GM12878 (cell line): ENCODE measurements at regions not wholly inside any gene's neighbourhood (a gene's known extent, or its start where the extent isn't known, plus 50 kb on each side); places are given as distances from the start of the nearest gene placed in this dataset.

Experiments
- ATAC-seq: fragments of 200-7000 bp; cut with Tn5 transposase; 3 replicates; pipeline ENCODE4 v1.9.1; 2020; ENCODE audit warnings: mild to moderate bottlenecking, moderate library complexity
- BruUV-seq: library from RNA; stranded (reverse); fragments of 400-500 nt; replicated peaks from 2 replicates; lab custom pipeline; 2021; lab: Mats Ljungman, UMichigan
- CTCF ChIA-PET: fragments of 300-600 bp; sonication (Branson Sonifier 250); formaldehyde crosslinking; extraction: SDS; loops from one replicate; lab custom pipeline; 2021; ENCODE audit warnings: inconsistent platforms; lab: Yijun Ruan, JAX
- POLR2A ChIA-PET: fragments of 350-600 bp; formaldehyde crosslinking; extraction: SDS; loops from one replicate; lab custom pipeline; 2021; ENCODE audit warnings: inconsistent platforms; lab: Charles Lee
- RAD21 ChIA-PET: fragments of 300-600 bp; sonication (Branson Sonifier 250); formaldehyde crosslinking; loops from one replicate; lab custom pipeline; 2023; ENCODE audit warnings: antibody characterized with exemption; ENCODE audit not compliant: unreplicated experiment; lab: Charles Lee
- SMC1A ChIA-PET: fragments of 300-600 bp; sonication (Branson Sonifier 250); formaldehyde crosslinking; loops from one replicate; lab custom pipeline; 2023; ENCODE audit not compliant: unreplicated experiment, uncharacterized antibody; lab: Charles Lee
- DNase-seq: peaks from one replicate; pipeline ENCODE4 v3.0.0-alpha.2; 2011; ENCODE audit warnings: low read depth, low spot score
- FAIRE-seq: peaks from 3 replicates; lab custom pipeline; 2011; peaks lifted over from hg19 to GRCh38; lab: Jason Lieb, UNC
- H2AFZ ChIP-seq: 2 replicates; pipeline ENCODE4 v1.6.0; 2011; ENCODE audit warnings: low read depth, low read length, control low read depth; ENCODE audit not compliant: control insufficient read depth
- H3K27ac ChIP-seq: 2 replicates; pipeline ENCODE4 v1.5.1; 2011; ENCODE audit warnings: control low read depth; ENCODE audit not compliant: control insufficient read depth, insufficient read depth
- H3K27me3 ChIP-seq, 2 experiments: replicated peaks in 1 of 2; 2 replicates each; pipeline versions ENCODE4 v1.6.0 to v1.6.1; 2011; ENCODE audit warnings: low read length in 1 of 2; ENCODE audit not compliant: control insufficient read depth in 2 of 2, insufficient read depth in 2 of 2
- H3K36me3 ChIP-seq, 2 experiments: 2 replicates each; pipeline ENCODE4 v1.5.1; 2011; ENCODE audit warnings: low read length in 1 of 2; ENCODE audit not compliant: control insufficient read depth in 2 of 2, insufficient read depth in 2 of 2
- H3K4me1 ChIP-seq: 2 replicates; pipeline ENCODE4 v1.6.1; 2011; ENCODE audit warnings: mild to moderate bottlenecking, low read length, moderate library complexity, mixed read lengths; ENCODE audit not compliant: control insufficient read depth, insufficient read depth
- H3K4me2 ChIP-seq: 2 replicates; pipeline ENCODE4 v1.6.0; 2011; ENCODE audit warnings: control low read depth; ENCODE audit not compliant: control insufficient read depth, insufficient read depth
- H3K4me3 ChIP-seq: fragments of 200-600 bp; sonication (generic); 2 replicates; pipeline ENCODE4 v1.5.1; 2016
- H3K79me2 ChIP-seq: 2 replicates; pipeline ENCODE4 v1.6.0; 2011; ENCODE audit warnings: low read length; ENCODE audit not compliant: control insufficient read depth, insufficient read depth
- H3K9ac ChIP-seq: 2 replicates; pipeline ENCODE4 v1.8.0; 2011; ENCODE audit warnings: low read length, control low read depth, mixed read lengths; ENCODE audit not compliant: control insufficient read depth, insufficient read depth
- H3K9me3 ChIP-seq: replicated peaks from 3 replicates; pipeline ENCODE4 v1.5.1; 2011; ENCODE audit warnings: mild to moderate bottlenecking, low read length; ENCODE audit not compliant: control insufficient read depth, insufficient read depth
- H4K20me1 ChIP-seq: 2 replicates; pipeline ENCODE4 v1.6.0; 2011; ENCODE audit not compliant: control insufficient read depth, insufficient read depth
- DPF2 ChIP-seq: fragments of 450-650 bp; IDR thresholded peaks from 2 replicates; pipeline ENCODE4 v1.6.1; 2017; ENCODE audit warnings: mild to moderate bottlenecking
- ESRRA ChIP-seq: IDR thresholded peaks from 2 replicates; pipeline ENCODE4 v1.6.1; 2012; ENCODE audit warnings: mild to moderate bottlenecking, low read length, improper control_type of control experiment
- ETV6 ChIP-seq, 2 experiments: fragments of 450-650 bp in 1 of 2; IDR thresholded peaks in 1 of 2; conservative IDR thresholded peaks in 1 of 2; 2 replicates each; pipeline ENCODE4 v1.6.1; 2014; ENCODE audit warnings: antibody characterized with exemption in 1 of 2, borderline replicate concordance in 1 of 2, low read depth in 1 of 2, mild to moderate bottlenecking in 1 of 2, moderate library complexity in 1 of 2
- GATAD2B ChIP-seq: fragments of 450-650 bp; conservative IDR thresholded peaks from 2 replicates; pipeline ENCODE4 v1.6.1; 2017; ENCODE audit warnings: low read depth, mild to moderate bottlenecking, moderate library complexity
- MEF2A ChIP-seq: IDR thresholded peaks from 2 replicates; pipeline ENCODE4 v1.6.1; 2011; ENCODE audit warnings: low read depth, mild to moderate bottlenecking, low read length, moderate library complexity; ENCODE audit not compliant: insufficient read depth
- PAX5 ChIP-seq: IDR thresholded peaks from 2 replicates; pipeline ENCODE4 v1.6.1; 2011; ENCODE audit warnings: low read depth, low read length, borderline replicate concordance
- PAX8 ChIP-seq: fragments of 450-650 bp; IDR thresholded peaks from 2 replicates; pipeline ENCODE4 v1.6.1; 2017; ENCODE audit warnings: mild to moderate bottlenecking, moderate library complexity
- PBX3 ChIP-seq: IDR thresholded peaks from 2 replicates; pipeline ENCODE4 v1.6.1; 2011; ENCODE audit warnings: mild to moderate bottlenecking, low read depth, low read length, moderate library complexity; ENCODE audit not compliant: insufficient replicate concordance
- PML ChIP-seq: IDR thresholded peaks from 2 replicates; pipeline ENCODE4 v1.6.1; 2012; ENCODE audit warnings: low read length, inconsistent platforms
- RBBP5 ChIP-seq: fragments of 200-600 bp; sonication (generic); conservative IDR thresholded peaks from 2 replicates; pipeline ENCODE4 v1.6.1; 2016
- SIN3A ChIP-seq: IDR thresholded peaks from 2 replicates; pipeline ENCODE4 v1.6.1; 2012; ENCODE audit warnings: low read depth, low read length, improper control_type of control experiment
- STAT3 ChIP-seq: IDR thresholded peaks from 2 replicates; pipeline ENCODE4 v1.6.1; 2011; ENCODE audit warnings: low read depth, low read length, improper control_type of control experiment
- TARDBP ChIP-seq: IDR thresholded peaks from 2 replicates; pipeline ENCODE4 v1.6.1; 2016; ENCODE audit warnings: borderline replicate concordance
- ZBED1 ChIP-seq: IDR thresholded peaks from 2 replicates; pipeline ENCODE4 v1.6.1; 2016; ENCODE audit warnings: borderline replicate concordance
- ZNF622 ChIP-seq: fragments of 450-650 bp; IDR thresholded peaks from 2 replicates; pipeline ENCODE4 v1.6.1; 2017; ENCODE audit warnings: mild to moderate bottlenecking, inconsistent platforms
- WGBS: methylation state at CpG from one replicate; pipeline ENCODE4 v1.1.6; 2016; ENCODE audit warnings: low lambda C conversion rate; ENCODE audit not compliant: insufficient replicate concordance, insufficient coverage; ENCODE audit errors: missing lambda C conversion rate; 5-methylcytosine and 5-hydroxymethylcytosine counted together
- in situ Hi-C: fragments of 300-500 bp; cut with MboI; formaldehyde crosslinking; loops from 9 replicates; pipeline ENCODE4 v1.14.3; 2018; ENCODE audit warnings: mixed read lengths
- intact Hi-C: fragments of 100-400 bp; cut with micrococcal nuclease; formaldehyde crosslinking; loops from one replicate; pipeline ENCODE4 v1.14.2; 2022; ENCODE audit not compliant: unreplicated experiment
- TF ChIP-seq, protein P1 (sequence below): fragments of 450-650 bp; conservative IDR thresholded peaks from 2 replicates; pipeline ENCODE4 v1.6.1; 2017; ENCODE audit warnings: mild to moderate bottlenecking, moderate library complexity
- TF ChIP-seq, protein P2 (sequence below): fragments of 450-650 bp; IDR thresholded peaks from 2 replicates; pipeline ENCODE4 v1.6.1; 2018; ENCODE audit warnings: borderline replicate concordance, mild to moderate bottlenecking; ENCODE audit not compliant: partially characterized antibody

DNA sequence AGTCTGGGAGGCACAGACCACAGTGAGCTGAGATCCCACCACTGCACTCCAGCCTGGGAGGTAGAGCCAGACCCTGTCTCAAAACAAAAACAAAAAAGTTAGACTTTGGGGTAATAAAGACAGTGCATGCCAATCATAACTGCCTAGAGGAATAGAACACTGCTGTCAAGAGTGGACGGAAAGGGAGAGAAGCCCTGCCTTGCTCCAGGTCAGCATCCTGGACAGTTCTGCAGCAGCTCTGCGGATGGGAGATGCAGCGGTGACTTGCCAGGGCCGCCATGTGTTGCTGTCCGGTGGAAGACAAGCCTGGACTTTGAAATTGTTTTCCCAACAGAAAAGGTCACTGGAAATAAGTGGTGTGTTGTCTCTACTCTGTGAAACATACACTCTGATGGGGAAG lies 618.2 kb downstream of the TBC1D22A start:
- RAD21 ChIA-PET, result no interaction called here

More for the DNA sequence above, 618.2 kb downstream of the TBC1D22A start:
- Histone ChIP-seq H2AFZ (no peak overlapping the region), H3K4me2 (no peak overlapping the region), H3K9me3 (no peaks in the 10 kb centered on the region; the same call in 2 of the 3 replicates), H3K79me2 (no peaks in the 10 kb centered on the region), H3K4me3 (no peak overlapping the region), H4K20me1 (no peaks in the 10 kb centered on the region), H3K27ac (no peak overlapping the region), H3K9ac (no peak overlapping the region), H3K4me1 (no peaks in the 10 kb centered on the region), H3K36me3 (no peaks in the 10 kb centered on the region), H3K27me3 (no peaks in the 10 kb centered on the region)
- intact Hi-C loops (no loop called here), in situ Hi-C loops (no loop called here)
- SMC1A ChIA-PET, result no interaction called here
- TF ChIP-seq TARDBP (no peak), ZBED1 (no peak), PAX5 (no peak), PML (no peak), GATAD2B (no peak), ZNF622 (no peak), PBX3 (no peak), STAT3 (no peak), SIN3A (no peak), DPF2 (no peak), PAX8 (no peak), ETV6 (conservative IDR thresholded peaks at IDR 0.05 in 1 of 2, IDR thresholded peaks at IDR 0.05 in 1 of 2; ENCODE audit: borderline replicate concordance in 1 of 2, low read depth in 1 of 2) (no peak), ESRRA (no peak), RBBP5 (no peak), MEF2A (no peak)
- TF ChIP-seq, protein P1, sequence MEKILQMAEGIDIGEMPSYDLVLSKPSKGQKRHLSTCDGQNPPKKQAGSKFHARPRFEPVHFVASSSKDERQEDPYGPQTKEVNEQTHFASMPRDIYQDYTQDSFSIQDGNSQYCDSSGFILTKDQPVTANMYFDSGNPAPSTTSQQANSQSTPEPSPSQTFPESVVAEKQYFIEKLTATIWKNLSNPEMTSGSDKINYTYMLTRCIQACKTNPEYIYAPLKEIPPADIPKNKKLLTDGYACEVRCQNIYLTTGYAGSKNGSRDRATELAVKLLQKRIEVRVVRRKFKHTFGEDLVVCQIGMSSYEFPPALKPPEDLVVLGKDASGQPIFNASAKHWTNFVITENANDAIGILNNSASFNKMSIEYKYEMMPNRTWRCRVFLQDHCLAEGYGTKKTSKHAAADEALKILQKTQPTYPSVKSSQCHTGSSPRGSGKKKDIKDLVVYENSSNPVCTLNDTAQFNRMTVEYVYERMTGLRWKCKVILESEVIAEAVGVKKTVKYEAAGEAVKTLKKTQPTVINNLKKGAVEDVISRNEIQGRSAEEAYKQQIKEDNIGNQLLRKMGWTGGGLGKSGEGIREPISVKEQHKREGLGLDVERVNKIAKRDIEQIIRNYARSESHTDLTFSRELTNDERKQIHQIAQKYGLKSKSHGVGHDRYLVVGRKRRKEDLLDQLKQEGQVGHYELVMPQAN, result no peak
- TF ChIP-seq, protein P2, sequence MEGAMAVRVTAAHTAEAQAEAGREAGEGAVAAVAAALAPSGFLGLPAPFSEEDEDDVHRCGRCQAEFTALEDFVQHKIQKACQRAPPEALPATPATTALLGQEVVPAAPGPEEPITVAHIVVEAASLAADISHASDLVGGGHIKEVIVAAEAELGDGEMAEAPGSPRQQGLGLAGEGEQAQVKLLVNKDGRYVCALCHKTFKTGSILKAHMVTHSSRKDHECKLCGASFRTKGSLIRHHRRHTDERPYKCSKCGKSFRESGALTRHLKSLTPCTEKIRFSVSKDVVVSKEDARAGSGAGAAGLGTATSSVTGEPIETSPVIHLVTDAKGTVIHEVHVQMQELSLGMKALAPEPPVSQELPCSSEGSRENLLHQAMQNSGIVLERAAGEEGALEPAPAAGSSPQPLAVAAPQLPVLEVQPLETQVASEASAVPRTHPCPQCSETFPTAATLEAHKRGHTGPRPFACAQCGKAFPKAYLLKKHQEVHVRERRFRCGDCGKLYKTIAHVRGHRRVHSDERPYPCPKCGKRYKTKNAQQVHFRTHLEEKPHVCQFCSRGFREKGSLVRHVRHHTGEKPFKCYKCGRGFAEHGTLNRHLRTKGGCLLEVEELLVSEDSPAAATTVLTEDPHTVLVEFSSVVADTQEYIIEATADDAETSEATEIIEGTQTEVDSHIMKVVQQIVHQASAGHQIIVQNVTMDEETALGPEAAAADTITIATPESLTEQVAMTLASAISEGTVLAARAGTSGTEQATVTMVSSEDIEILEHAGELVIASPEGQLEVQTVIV, result no peak
- no TSS peak for BruUV-seq
- no peak for FAIRE-seq
- DNase-seq, result no peak
- POLR2A ChIA-PET, result no interaction called here
- ATAC-seq, result no peak
- WGBS, result 52% methylated on average over 5 of the region's 5 CpGs
- CTCF ChIA-PET, result no interaction called here
